GM23338 (cell line): ENCODE measurements at regions not wholly inside any gene's neighbourhood (a gene's known extent, or its start where the extent isn't known, plus 50 kb on each side); places are given as distances from the start of the nearest gene placed in this dataset.

Source experiments
- ATAC-seq: fragments of 200-7000 bp; cut with Tn5 transposase; 3 replicates; pipeline ENCODE4 v1.9.1; 2020
- DNase-seq: peaks from one replicate; pipeline ENCODE4 v3.0.0-alpha.2; 2015; ENCODE audit warnings: low spot score
- H2AFZ ChIP-seq: fragments of 200-600 bp; sonication (generic); 2 replicates; pipeline ENCODE4 v1.8.0; 2016; ENCODE audit warnings: antibody characterized with exemption, mild to moderate bottlenecking, moderate library complexity
- H3F3A ChIP-seq: fragments of 200-600 bp; sonication (generic); replicated peaks from 2 replicates; pipeline ENCODE4 v1.8.0; 2017; ENCODE audit warnings: antibody characterized with exemption, mixed run types, low read depth
- H3K27ac ChIP-seq: fragments of 200-600 bp; sonication (generic); 2 replicates; pipeline ENCODE4 v1.6.1; 2016; ENCODE audit warnings: low read depth
- H3K27me3 ChIP-seq: fragments of 200-600 bp; sonication (generic); 2 replicates; pipeline ENCODE4 v1.8.0; 2016; ENCODE audit warnings: mild to moderate bottlenecking, mixed run types, moderate library complexity; ENCODE audit not compliant: insufficient read depth
- H3K36me3 ChIP-seq: fragments of 200-600 bp; sonication (generic); 2 replicates; pipeline ENCODE4 v1.8.0; 2016; ENCODE audit warnings: mild to moderate bottlenecking; ENCODE audit not compliant: insufficient read depth
- H3K4me1 ChIP-seq: fragments of 200-600 bp; sonication (generic); 2 replicates; pipeline ENCODE4 v1.8.0; 2016; ENCODE audit warnings: mild to moderate bottlenecking, moderate library complexity; ENCODE audit not compliant: insufficient read depth
- H3K4me2 ChIP-seq: fragments of 200-600 bp; sonication (generic); 2 replicates; pipeline ENCODE4 v1.7.1; 2017; ENCODE audit warnings: mixed run types
- H3K4me3 ChIP-seq: fragments of 200-600 bp; sonication (generic); 2 replicates; pipeline ENCODE4 v1.6.1; 2016; ENCODE audit warnings: mixed run types
- H3K79me2 ChIP-seq: fragments of 200-600 bp; sonication (generic); replicated peaks from 2 replicates; pipeline ENCODE4 v1.8.0; 2017; ENCODE audit warnings: mild to moderate bottlenecking; ENCODE audit not compliant: insufficient read depth
- H3K9me2 ChIP-seq: fragments of 200-600 bp; sonication (generic); 2 replicates; pipeline ENCODE4 v1.8.0; 2017; ENCODE audit not compliant: insufficient read depth
- H4K20me1 ChIP-seq: fragments of 200-600 bp; sonication (generic); replicated peaks from 2 replicates; pipeline ENCODE4 v1.8.0; 2017; ENCODE audit warnings: mild to moderate bottlenecking; ENCODE audit not compliant: insufficient read depth
- H3K27ac Mint-ChIP-seq: 2 replicates; pipeline ENCODE4 v1.8.0; 2020; ENCODE audit warnings: inconsistent platforms, mild to moderate bottlenecking, moderate library complexity, mixed read lengths
- H3K27me3 Mint-ChIP-seq: 3 replicates; pipeline ENCODE4 v1.8.0; 2022; ENCODE audit warnings: low read depth, mild to moderate bottlenecking, moderate library complexity, mixed read lengths, inconsistent platforms; ENCODE audit not compliant: insufficient read depth, poor library complexity
- H3K36me3 Mint-ChIP-seq: 3 replicates; pipeline ENCODE4 v1.8.0; 2021; ENCODE audit warnings: low read depth, mild to moderate bottlenecking, inconsistent platforms, moderate library complexity, mixed read lengths
- H3K4me1 Mint-ChIP-seq: 3 replicates; pipeline ENCODE4 v1.8.0; 2020; ENCODE audit warnings: mild to moderate bottlenecking, inconsistent platforms, mixed read lengths
- H3K4me3 Mint-ChIP-seq: 3 replicates; pipeline ENCODE4 v1.8.0; 2021; ENCODE audit warnings: moderate library complexity, mild to moderate bottlenecking, inconsistent platforms, mixed read lengths
- H3K9me3 Mint-ChIP-seq: 3 replicates; pipeline ENCODE4 v1.8.0; 2020; ENCODE audit warnings: moderate library complexity, mild to moderate bottlenecking, inconsistent platforms, mixed read lengths
- CREB1 ChIP-seq: fragments of 250-450 bp; sonication (Bioruptor Pico); IDR thresholded peaks from 2 replicates; pipeline ENCODE4 v1.5.0; 2020; ENCODE audit warnings: low read depth, mild to moderate bottlenecking, moderate library complexity
- EZH2 ChIP-seq: fragments of 200-600 bp; sonication (generic); IDR thresholded peaks from one replicate; pipeline ENCODE4 v1.8.0; 2017; ENCODE audit warnings: antibody characterized with exemption, mild to moderate bottlenecking, low read depth; ENCODE audit not compliant: unreplicated experiment
- EZH2phosphoT487 ChIP-seq: fragments of 200-600 bp; sonication (generic); IDR thresholded peaks from one replicate; pipeline ENCODE4 v1.8.1; 2018; ENCODE audit warnings: antibody characterized with exemption; ENCODE audit not compliant: unreplicated experiment
- JUNB ChIP-seq: IDR thresholded peaks from one replicate; pipeline ENCODE4 v1.6.1; 2016; ENCODE audit warnings: antibody characterized with exemption; ENCODE audit not compliant: unreplicated experiment
- NANOG ChIP-seq: IDR thresholded peaks from 2 replicates; pipeline ENCODE4 v1.6.1; 2016; ENCODE audit warnings: antibody characterized with exemption, borderline replicate concordance
- POLR2AphosphoS5 ChIP-seq: IDR thresholded peaks from 2 replicates; pipeline ENCODE4 v1.6.1; 2016; ENCODE audit warnings: antibody characterized with exemption, low read depth
- STAT1 ChIP-seq: IDR thresholded peaks from one replicate; pipeline ENCODE4 v1.6.1; 2016; ENCODE audit warnings: antibody characterized with exemption; ENCODE audit not compliant: unreplicated experiment
- ZNF114 ChIP-seq: fragments of 250-450 bp; sonication (Bioruptor Pico); IDR thresholded peaks from 2 replicates; pipeline ENCODE4 v1.5.0; 2020; ENCODE audit warnings: mild to moderate bottlenecking, moderate library complexity
- ZNF331 ChIP-seq: fragments of 250-450 bp; sonication (Bioruptor Pico); IDR thresholded peaks from 2 replicates; pipeline ENCODE4 v1.5.0; 2020; ENCODE audit warnings: low read depth, mild to moderate bottlenecking, moderate library complexity
- TF ChIP-seq, protein P1 (sequence below): fragments of 250-450 bp; sonication (Bioruptor Pico); IDR thresholded peaks from 2 replicates; pipeline ENCODE4 v1.5.0; 2020; ENCODE audit warnings: mild to moderate bottlenecking, moderate library complexity
- TF ChIP-seq, protein P2 (sequence below): IDR thresholded peaks from 2 replicates; pipeline ENCODE4 v1.6.1; 2016; ENCODE audit warnings: antibody characterized with exemption
- TF ChIP-seq, protein P3 (sequence below): IDR thresholded peaks from one replicate; pipeline ENCODE4 v1.6.1; 2018; ENCODE audit warnings: antibody characterized with exemption; ENCODE audit not compliant: unreplicated experiment
- TF ChIP-seq, protein P4 (sequence below), 2 experiments: fragments of 200-600 bp in 1 of 2; sonication (generic) in 1 of 2; conservative IDR thresholded peaks; 2 replicates each; pipeline versions ENCODE4 v1.5.1 to v1.6.1; 2016 to 2017; ENCODE audit warnings: antibody characterized with exemption in 2 of 2, low read depth in 2 of 2, mild to moderate bottlenecking in 2 of 2, moderate library complexity in 1 of 2

DNA sequence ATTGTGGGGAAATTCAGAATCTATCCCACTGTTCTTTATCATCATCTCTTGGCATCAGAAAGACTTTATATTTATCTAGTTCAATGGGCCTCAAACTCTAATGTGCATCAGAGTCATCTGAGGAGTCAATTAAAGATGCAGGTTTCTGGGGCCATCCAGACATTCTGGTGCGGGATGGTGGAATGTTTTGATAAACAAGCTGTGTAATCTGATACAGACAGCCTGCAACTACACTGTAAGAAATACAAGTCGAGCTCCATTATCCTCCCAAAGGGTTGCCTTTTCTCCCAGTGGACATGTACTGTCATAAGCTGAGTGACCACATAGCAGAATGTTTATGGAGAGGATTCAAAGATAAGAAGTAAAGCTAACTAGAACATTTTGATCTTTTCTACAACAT lies 515.3 kb upstream of the DCC start:
- H3K4me3 ChIP-seq = no peak overlapping the region
- DNase-seq = no peak
- no peak for ATAC-seq
- H4K20me1 ChIP-seq = no peaks in the 10 kb centered on the region
- no peaks in the 10 kb centered on the region for H3K79me2 ChIP-seq
- no peak overlapping the region for H3K4me3 Mint-ChIP-seq
- H2AFZ ChIP-seq = no peak overlapping the region
- H3K4me2 ChIP-seq = no peak overlapping the region
- H3K27me3 ChIP-seq = no peaks in the 10 kb centered on the region
- H3K9me2 ChIP-seq = no peaks in the 10 kb centered on the region
- no peak overlapping the region for H3K27ac ChIP-seq
- no peaks in the 10 kb centered on the region for H3F3A ChIP-seq
- no peak overlapping the region for H3K27ac Mint-ChIP-seq
- TF ChIP-seq EZH2 (no peak), EZH2phosphoT487 (no peak), POLR2AphosphoS5 (no peak), NANOG (no peak), STAT1 (no peak), ZNF331 (CRISPR knock-in tag) (no peak), JUNB (no peak), CREB1 (CRISPR knock-in tag) (no peak), ZNF114 (CRISPR knock-in tag) (no peak)
- TF ChIP-seq, protein P1, sequence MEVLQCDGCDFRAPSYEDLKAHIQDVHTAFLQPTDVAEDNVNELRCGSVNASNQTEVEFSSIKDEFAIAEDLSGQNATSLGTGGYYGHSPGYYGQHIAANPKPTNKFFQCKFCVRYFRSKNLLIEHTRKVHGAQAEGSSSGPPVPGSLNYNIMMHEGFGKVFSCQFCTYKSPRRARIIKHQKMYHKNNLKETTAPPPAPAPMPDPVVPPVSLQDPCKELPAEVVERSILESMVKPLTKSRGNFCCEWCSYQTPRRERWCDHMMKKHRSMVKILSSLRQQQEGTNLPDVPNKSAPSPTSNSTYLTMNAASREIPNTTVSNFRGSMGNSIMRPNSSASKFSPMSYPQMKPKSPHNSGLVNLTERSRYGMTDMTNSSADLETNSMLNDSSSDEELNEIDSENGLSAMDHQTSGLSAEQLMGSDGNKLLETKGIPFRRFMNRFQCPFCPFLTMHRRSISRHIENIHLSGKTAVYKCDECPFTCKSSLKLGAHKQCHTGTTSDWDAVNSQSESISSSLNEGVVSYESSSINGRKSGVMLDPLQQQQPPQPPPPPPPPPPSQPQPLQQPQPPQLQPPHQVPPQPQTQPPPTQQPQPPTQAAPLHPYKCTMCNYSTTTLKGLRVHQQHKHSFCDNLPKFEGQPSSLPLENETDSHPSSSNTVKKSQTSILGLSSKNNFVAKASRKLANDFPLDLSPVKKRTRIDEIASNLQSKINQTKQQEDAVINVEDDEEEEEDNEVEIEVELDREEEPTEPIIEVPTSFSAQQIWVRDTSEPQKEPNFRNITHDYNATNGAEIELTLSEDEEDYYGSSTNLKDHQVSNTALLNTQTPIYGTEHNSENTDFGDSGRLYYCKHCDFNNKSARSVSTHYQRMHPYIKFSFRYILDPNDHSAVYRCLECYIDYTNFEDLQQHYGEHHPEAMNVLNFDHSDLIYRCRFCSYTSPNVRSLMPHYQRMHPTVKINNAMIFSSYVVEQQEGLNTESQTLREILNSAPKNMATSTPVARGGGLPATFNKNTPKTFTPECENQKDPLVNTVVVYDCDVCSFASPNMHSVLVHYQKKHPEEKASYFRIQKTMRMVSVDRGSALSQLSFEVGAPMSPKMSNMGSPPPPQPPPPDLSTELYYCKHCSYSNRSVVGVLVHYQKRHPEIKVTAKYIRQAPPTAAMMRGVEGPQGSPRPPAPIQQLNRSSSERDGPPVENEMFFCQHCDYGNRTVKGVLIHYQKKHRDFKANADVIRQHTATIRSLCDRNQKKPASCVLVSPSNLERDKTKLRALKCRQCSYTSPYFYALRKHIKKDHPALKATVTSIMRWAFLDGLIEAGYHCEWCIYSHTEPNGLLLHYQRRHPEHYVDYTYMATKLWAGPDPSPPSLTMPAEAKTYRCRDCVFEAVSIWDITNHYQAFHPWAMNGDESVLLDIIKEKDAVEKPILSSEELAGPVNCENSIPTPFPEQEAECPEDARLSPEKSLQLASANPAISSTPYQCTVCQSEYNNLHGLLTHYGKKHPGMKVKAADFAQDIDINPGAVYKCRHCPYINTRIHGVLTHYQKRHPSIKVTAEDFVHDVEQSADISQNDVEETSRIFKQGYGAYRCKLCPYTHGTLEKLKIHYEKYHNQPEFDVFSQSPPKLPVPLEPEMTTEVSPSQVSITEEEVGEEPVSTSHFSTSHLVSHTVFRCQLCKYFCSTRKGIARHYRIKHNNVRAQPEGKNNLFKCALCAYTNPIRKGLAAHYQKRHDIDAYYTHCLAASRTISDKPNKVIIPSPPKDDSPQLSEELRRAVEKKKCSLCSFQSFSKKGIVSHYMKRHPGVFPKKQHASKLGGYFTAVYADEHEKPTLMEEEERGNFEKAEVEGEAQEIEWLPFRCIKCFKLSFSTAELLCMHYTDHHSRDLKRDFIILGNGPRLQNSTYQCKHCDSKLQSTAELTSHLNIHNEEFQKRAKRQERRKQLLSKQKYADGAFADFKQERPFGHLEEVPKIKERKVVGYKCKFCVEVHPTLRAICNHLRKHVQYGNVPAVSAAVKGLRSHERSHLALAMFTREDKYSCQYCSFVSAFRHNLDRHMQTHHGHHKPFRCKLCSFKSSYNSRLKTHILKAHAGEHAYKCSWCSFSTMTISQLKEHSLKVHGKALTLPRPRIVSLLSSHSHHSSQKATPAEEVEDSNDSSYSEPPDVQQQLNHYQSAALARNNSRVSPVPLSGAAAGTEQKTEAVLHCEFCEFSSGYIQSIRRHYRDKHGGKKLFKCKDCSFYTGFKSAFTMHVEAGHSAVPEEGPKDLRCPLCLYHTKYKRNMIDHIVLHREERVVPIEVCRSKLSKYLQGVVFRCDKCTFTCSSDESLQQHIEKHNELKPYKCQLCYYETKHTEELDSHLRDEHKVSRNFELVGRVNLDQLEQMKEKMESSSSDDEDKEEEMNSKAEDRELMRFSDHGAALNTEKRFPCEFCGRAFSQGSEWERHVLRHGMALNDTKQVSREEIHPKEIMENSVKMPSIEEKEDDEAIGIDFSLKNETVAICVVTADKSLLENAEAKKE (CRISPR knock-in tag) = no peak
- TF ChIP-seq, protein P2, sequence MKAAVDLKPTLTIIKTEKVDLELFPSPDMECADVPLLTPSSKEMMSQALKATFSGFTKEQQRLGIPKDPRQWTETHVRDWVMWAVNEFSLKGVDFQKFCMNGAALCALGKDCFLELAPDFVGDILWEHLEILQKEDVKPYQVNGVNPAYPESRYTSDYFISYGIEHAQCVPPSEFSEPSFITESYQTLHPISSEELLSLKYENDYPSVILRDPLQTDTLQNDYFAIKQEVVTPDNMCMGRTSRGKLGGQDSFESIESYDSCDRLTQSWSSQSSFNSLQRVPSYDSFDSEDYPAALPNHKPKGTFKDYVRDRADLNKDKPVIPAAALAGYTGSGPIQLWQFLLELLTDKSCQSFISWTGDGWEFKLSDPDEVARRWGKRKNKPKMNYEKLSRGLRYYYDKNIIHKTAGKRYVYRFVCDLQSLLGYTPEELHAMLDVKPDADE = no peak
- TF ChIP-seq, protein P3, sequence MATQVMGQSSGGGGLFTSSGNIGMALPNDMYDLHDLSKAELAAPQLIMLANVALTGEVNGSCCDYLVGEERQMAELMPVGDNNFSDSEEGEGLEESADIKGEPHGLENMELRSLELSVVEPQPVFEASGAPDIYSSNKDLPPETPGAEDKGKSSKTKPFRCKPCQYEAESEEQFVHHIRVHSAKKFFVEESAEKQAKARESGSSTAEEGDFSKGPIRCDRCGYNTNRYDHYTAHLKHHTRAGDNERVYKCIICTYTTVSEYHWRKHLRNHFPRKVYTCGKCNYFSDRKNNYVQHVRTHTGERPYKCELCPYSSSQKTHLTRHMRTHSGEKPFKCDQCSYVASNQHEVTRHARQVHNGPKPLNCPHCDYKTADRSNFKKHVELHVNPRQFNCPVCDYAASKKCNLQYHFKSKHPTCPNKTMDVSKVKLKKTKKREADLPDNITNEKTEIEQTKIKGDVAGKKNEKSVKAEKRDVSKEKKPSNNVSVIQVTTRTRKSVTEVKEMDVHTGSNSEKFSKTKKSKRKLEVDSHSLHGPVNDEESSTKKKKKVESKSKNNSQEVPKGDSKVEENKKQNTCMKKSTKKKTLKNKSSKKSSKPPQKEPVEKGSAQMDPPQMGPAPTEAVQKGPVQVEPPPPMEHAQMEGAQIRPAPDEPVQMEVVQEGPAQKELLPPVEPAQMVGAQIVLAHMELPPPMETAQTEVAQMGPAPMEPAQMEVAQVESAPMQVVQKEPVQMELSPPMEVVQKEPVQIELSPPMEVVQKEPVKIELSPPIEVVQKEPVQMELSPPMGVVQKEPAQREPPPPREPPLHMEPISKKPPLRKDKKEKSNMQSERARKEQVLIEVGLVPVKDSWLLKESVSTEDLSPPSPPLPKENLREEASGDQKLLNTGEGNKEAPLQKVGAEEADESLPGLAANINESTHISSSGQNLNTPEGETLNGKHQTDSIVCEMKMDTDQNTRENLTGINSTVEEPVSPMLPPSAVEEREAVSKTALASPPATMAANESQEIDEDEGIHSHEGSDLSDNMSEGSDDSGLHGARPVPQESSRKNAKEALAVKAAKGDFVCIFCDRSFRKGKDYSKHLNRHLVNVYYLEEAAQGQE = no peak
- TF ChIP-seq, protein P4, sequence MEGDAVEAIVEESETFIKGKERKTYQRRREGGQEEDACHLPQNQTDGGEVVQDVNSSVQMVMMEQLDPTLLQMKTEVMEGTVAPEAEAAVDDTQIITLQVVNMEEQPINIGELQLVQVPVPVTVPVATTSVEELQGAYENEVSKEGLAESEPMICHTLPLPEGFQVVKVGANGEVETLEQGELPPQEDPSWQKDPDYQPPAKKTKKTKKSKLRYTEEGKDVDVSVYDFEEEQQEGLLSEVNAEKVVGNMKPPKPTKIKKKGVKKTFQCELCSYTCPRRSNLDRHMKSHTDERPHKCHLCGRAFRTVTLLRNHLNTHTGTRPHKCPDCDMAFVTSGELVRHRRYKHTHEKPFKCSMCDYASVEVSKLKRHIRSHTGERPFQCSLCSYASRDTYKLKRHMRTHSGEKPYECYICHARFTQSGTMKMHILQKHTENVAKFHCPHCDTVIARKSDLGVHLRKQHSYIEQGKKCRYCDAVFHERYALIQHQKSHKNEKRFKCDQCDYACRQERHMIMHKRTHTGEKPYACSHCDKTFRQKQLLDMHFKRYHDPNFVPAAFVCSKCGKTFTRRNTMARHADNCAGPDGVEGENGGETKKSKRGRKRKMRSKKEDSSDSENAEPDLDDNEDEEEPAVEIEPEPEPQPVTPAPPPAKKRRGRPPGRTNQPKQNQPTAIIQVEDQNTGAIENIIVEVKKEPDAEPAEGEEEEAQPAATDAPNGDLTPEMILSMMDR (conservative IDR thresholded peaks at IDR 0.05; ENCODE audit: low read depth in 2 of 2) = no peak
- peaks cover 2% of the 10 kb centered on the region for H3K27me3 Mint-ChIP-seq
- H3K36me3 Mint-ChIP-seq = peaks cover 7% of the 10 kb centered on the region; the same call in 2 of the 3 replicates
- peaks cover 9% of the 10 kb centered on the region; the same call in 2 of the 3 replicates for H3K9me3 Mint-ChIP-seq
- H3K4me1 Mint-ChIP-seq = peaks cover 10% of the 10 kb centered on the region; the same call in 2 of the 3 replicates
- H3K36me3 ChIP-seq = no peaks in the 10 kb centered on the region
- H3K4me1 ChIP-seq = no peaks in the 10 kb centered on the region
